K562 (cell line): ENCODE measurements at regions not wholly inside any gene's neighbourhood (a gene's known extent, or its start where the extent isn't known, plus 50 kb on each side); places are given as distances from the start of the nearest gene placed in this dataset.

Experiments used
- ATAC-seq: fragments of 200-7000 bp; cut with Tn5 transposase; 3 replicates; pipeline ENCODE4 v1.9.1; 2020; ENCODE audit warnings: moderate library complexity
- BruUV-seq: library from RNA; stranded (reverse); fragments of 400-500 nt; replicated peaks from 2 replicates; lab custom pipeline; 2021; lab: Mats Ljungman, UMichigan
- CTCF ChIA-PET: fragments of 300-600 bp; formaldehyde crosslinking; extraction: SDS; loops from one replicate; lab custom pipeline; 2021; ENCODE audit warnings: low intra/inter-chr PET ratio; lab: Yijun Ruan, JAX
- POLR2A ChIA-PET: fragments of 300-600, 350-650 bp; sonication (Branson Sonifier 250); formaldehyde crosslinking; extraction: SDS; loops from one replicate; lab custom pipeline; 2021; ENCODE audit warnings: antibody characterized with exemption, inconsistent platforms; lab: Yijun Ruan, JAX
- DNase-seq, 4 experiments: peaks; one replicate each; pipeline versions ENCODE4 v3.0.0 to v3.0.0-alpha.2; 2011 to 2018; ENCODE audit warnings: low spot score in 3 of 4, mixed read lengths in 3 of 4; ENCODE audit errors: extremely low read depth in 1 of 4
- FAIRE-seq: peaks from 2 replicates; lab custom pipeline; 2011; peaks lifted over from hg19 to GRCh38; lab: Jason Lieb, UNC
- H2AFZ ChIP-seq: 2 replicates; pipeline ENCODE4 v1.6.0; 2011; ENCODE audit warnings: low read depth, low read length, control low read depth, inconsistent platforms
- H3K27ac ChIP-seq: fragments of 200-600 bp; 3 replicates; pipeline ENCODE4 v1.8.0; 2011; ENCODE audit warnings: low read depth, mild to moderate bottlenecking, control low read depth, inconsistent platforms, low read length, moderate library complexity, mixed read lengths; ENCODE audit errors: extremely low read depth
- H3K27me3 ChIP-seq, 2 experiments: fragments of 300-600 bp in 1 of 2; 2 replicates in 1 of 2; 3 replicates in 1 of 2; pipeline versions ENCODE4 v1.6.0 to v1.8.0; 2011; ENCODE audit warnings: inconsistent platforms in 2 of 2, low read length in 2 of 2, mild to moderate bottlenecking in 1 of 2, mixed read lengths in 1 of 2, moderate library complexity in 1 of 2; ENCODE audit not compliant: control insufficient read depth in 2 of 2, insufficient read depth in 2 of 2
- H3K36me3 ChIP-seq: fragments of 300-600 bp; 3 replicates; pipeline ENCODE4 v1.8.0; 2011; ENCODE audit warnings: mild to moderate bottlenecking, low read length, inconsistent platforms; ENCODE audit not compliant: control insufficient read depth, insufficient read depth
- H3K4me1 ChIP-seq, 2 experiments: fragments of 200-600 bp in 1 of 2; replicated peaks in 1 of 2; 2 replicates in 1 of 2; 3 replicates in 1 of 2; pipeline versions ENCODE4 v1.5.1 to v1.8.0; 2011; ENCODE audit warnings: inconsistent platforms in 2 of 2, low read length in 2 of 2, mild to moderate bottlenecking in 1 of 2, mixed read lengths in 1 of 2, moderate library complexity in 1 of 2; ENCODE audit not compliant: control insufficient read depth in 2 of 2, insufficient read depth in 2 of 2
- H3K4me2 ChIP-seq: 2 replicates; pipeline ENCODE4 v1.6.1; 2011; ENCODE audit warnings: low read length, control low read depth, inconsistent platforms, mixed read lengths; ENCODE audit not compliant: insufficient read depth
- H3K4me3 ChIP-seq: fragments of 200-600 bp; sonication (generic), shearing (Covaris generic); 2 replicates; pipeline ENCODE4 v1.5.1; 2016; ENCODE audit warnings: control low read depth, inconsistent platforms
- H3K79me2 ChIP-seq: fragments of 200-600 bp; 3 replicates; pipeline ENCODE4 v1.8.0; 2011; ENCODE audit warnings: low read length, inconsistent platforms; ENCODE audit not compliant: control insufficient read depth, insufficient read depth
- H3K9ac ChIP-seq, 2 experiments: 2 replicates each; pipeline versions ENCODE4 v1.6.0 to v1.6.1; 2011; ENCODE audit warnings: low read depth in 2 of 2, low read length in 2 of 2, control low read depth in 1 of 2, inconsistent platforms in 1 of 2, mild to moderate bottlenecking in 1 of 2, mixed read lengths in 1 of 2; ENCODE audit not compliant: insufficient read depth in 1 of 2
- H3K9me1 ChIP-seq: one replicate; pipeline ENCODE4 v1.6.0; 2011; ENCODE audit warnings: inconsistent platforms, mild to moderate bottlenecking, low read length, moderate library complexity; ENCODE audit not compliant: control insufficient read depth, insufficient read depth
- H3K9me3 ChIP-seq: replicated peaks from 2 replicates; pipeline ENCODE4 v1.5.1; 2011; ENCODE audit warnings: low read depth, low read length, inconsistent platforms; ENCODE audit not compliant: control insufficient read depth, insufficient read depth
- H4K20me1 ChIP-seq: replicated peaks from 2 replicates; pipeline ENCODE4 v1.6.1; 2011; ENCODE audit warnings: low read length, inconsistent platforms, mixed read lengths; ENCODE audit not compliant: control insufficient read depth, insufficient read depth
- CEBPG ChIP-seq, 3 experiments: fragments of 200-800 bp in 1 of 3; sonication (Bioruptor generic) in 1 of 3; sonication (generic) in 1 of 3; formaldehyde crosslinking in 1 of 3; IDR thresholded peaks in 2 of 3; conservative IDR thresholded peaks in 1 of 3; 2 replicates each; pipeline versions ENCODE4 v1.6.1 to v1.8.0; 2016 to 2022; ENCODE audit warnings: missing compliant biosample characterization in 2 of 3, missing genetic modification characterization in 2 of 3, mild to moderate bottlenecking in 1 of 3, missing genetic modification reagents in 1 of 3
- HBP1 ChIP-seq: fragments of 450-650 bp; formaldehyde crosslinking; IDR thresholded peaks from 2 replicates; pipeline ENCODE4 v1.4.0; 2022; ENCODE audit warnings: missing genetic modification characterization
- HDGF ChIP-seq: fragments of 450-650 bp; IDR thresholded peaks from 2 replicates; pipeline ENCODE4 v1.6.1; 2016
- MNT ChIP-seq, 2 experiments: fragments of 450-650 bp; conservative IDR thresholded peaks; 2 replicates each; pipeline ENCODE4 v1.6.1; 2017; ENCODE audit warnings: mild to moderate bottlenecking in 2 of 2, moderate library complexity in 2 of 2
- PHB ChIP-seq: fragments of 250-450 bp; sonication (Bioruptor Pico); IDR thresholded peaks from 2 replicates; pipeline ENCODE4 v1.5.0; 2021
- PTBP1 ChIP-seq: fragments of 200-400 bp; formaldehyde crosslinking; IDR thresholded peaks from 2 replicates; pipeline ENCODE4 v1.6.1; 2017; ENCODE audit warnings: low read depth, low read length
- ZNF644 ChIP-seq: fragments of 200-800 bp; sonication (Bioruptor generic); IDR thresholded peaks from 2 replicates; pipeline ENCODE4 v1.6.1; 2016; ENCODE audit warnings: low read depth, missing genetic modification characterization, missing compliant biosample characterization
- ZNF668 ChIP-seq: fragments of 250-450 bp; sonication (Bioruptor Pico); IDR thresholded peaks from 2 replicates; pipeline ENCODE4 v1.8.0; 2022; ENCODE audit warnings: mild to moderate bottlenecking, inconsistent platforms
- ZNF695 ChIP-seq: fragments of 450-650 bp; formaldehyde crosslinking; IDR thresholded peaks from 2 replicates; pipeline ENCODE4 v1.4.0; 2020; ENCODE audit warnings: mild to moderate bottlenecking, moderate library complexity
- whole genome bisulfite sequencing: fragments of 100-300 bp; shearing (Covaris generic); methylation state at CpG from one replicate; pipeline ENCODE4 v1.1.6; 2016; ENCODE audit warnings: low coverage, mixed read lengths; ENCODE audit not compliant: insufficient coverage; ENCODE audit errors: missing lambda C conversion rate; 5-methylcytosine and 5-hydroxymethylcytosine counted together
- in situ Hi-C: fragments of 300-500 bp; cut with MboI; formaldehyde crosslinking; loops from 4 replicates; pipeline ENCODE4 v1.15.0; 2018; ENCODE audit warnings: inconsistent platforms, mixed read lengths
- intact Hi-C: fragments of 100-400 bp; cut with micrococcal nuclease; formaldehyde crosslinking; loops from 2 replicates; pipeline ENCODE4 v1.14.2; 2022

GRCh38 chr4:138298866-138299265 is 56.7 kb upstream of the SLC7A11 start:
- Histone ChIP-seq H3K9ac (no peak overlapping the region), H3K4me2 (no peak overlapping the region), H3K9me3 (no peaks in the 10 kb centered on the region), H3K27me3 (no peaks in the 10 kb centered on the region), H3K36me3 (no peaks in the 10 kb centered on the region), H3K79me2 (no peaks in the 10 kb centered on the region), H4K20me1 (no peaks in the 10 kb centered on the region), H3K9me1 (no peaks in the 10 kb centered on the region), H3K27ac (no peak overlapping the region), H3K4me3 (no peak overlapping the region), H3K4me1 (no peaks in the 10 kb centered on the region), H2AFZ (no peak overlapping the region)
- FAIRE-seq (no peak), ATAC-seq (no peak), DNase-seq (no peak)
- POLR2A ChIA-PET: no interaction called here
- no peak for TF ChIP-seq HDGF
- no peak for TF ChIP-seq PHB (CRISPR knock-in tag)
- in situ Hi-C loops (no loop called here), intact Hi-C loops (no loop called here)
- WGBS: 0% methylated on average over 1 of the region's 1 CpG
- CTCF ChIA-PET: no interaction called here
- BruUV-seq: no TSS peak

- ChIA-PET POLR2A (no interaction called here), CTCF (no interaction called here)
- Histone ChIP-seq H4K20me1 (no peaks in the 10 kb centered on the region), H3K27me3 (no peaks in the 10 kb centered on the region), H3K9me1 (no peaks in the 10 kb centered on the region), H3K36me3 (no peaks in the 10 kb centered on the region), H3K27ac (no peak overlapping the region), H3K9ac (no peak overlapping the region), H3K9me3 (no peaks in the 10 kb centered on the region), H3K79me2 (no peaks in the 10 kb centered on the region), H3K4me2 (no peak overlapping the region), H3K4me1 (no peaks in the 10 kb centered on the region), H2AFZ (no peak overlapping the region), H3K4me3 (no peak overlapping the region)
- no TSS peak for BruUV-seq
- no peak for ATAC-seq
- in situ Hi-C loops: no loop called here
- WGBS: 27% methylated on average over 1 of the region's 1 CpG
- intact Hi-C loops: no loop called here
- DNase-seq: no peak
- FAIRE-seq: no peak
- TF ChIP-seq ZNF695 (CRISPR knock-in tag) (no peak), ZNF668 (CRISPR knock-in tag) (no peak), HBP1 (CRISPR knock-in tag) (no peak), MNT (conservative IDR thresholded peaks at IDR 0.05) (no peak), ZNF644 (no peak), PTBP1 (no peak), CEBPG (CRISPR knock-in tag; IDR thresholded peaks at IDR 0.05) (no peak), CEBPG (tag; conservative IDR thresholded peaks at IDR 0.05 in 1 of 2, IDR thresholded peaks at IDR 0.05 in 1 of 2) (no peak)
Measured at GRCh38 chr4:138298431-138298830, 56.3 kb upstream of the SLC7A11 start.
